ENCODE measurements at regions not wholly inside any gene's neighbourhood (a gene's known extent, or its start where the extent isn't known, plus 50 kb on each side); places are given as distances from the start of the nearest gene placed in this dataset.

- H3K56ac ChIP-seq (ENCODE audit: insufficient read length, low read depth, low read length), result no peak overlapping the region
- H2BK120ac ChIP-seq (ENCODE audit: low read depth, low read length, poor library complexity, severe bottlenecking), result no peak overlapping the region
- no CpG with 5 or more reads among the region's 1 CpG for WGBS (ENCODE audit: extremely low coverage, insufficient read length, low lambda C conversion rate)
- no peaks in the 10 kb centered on the region for H3K36me3 Mint-ChIP-seq (ENCODE audit: insufficient read depth in 1 of 3, low read depth in 3 of 3)
- H3K4me1 Mint-ChIP-seq, result peaks cover 10 to 16% of the 10 kb centered on the region in 2 experiments
- H3K79me2 ChIP-seq (ENCODE audit: insufficient read depth, low read length), result no peaks in the 10 kb centered on the region
- H3K9ac ChIP-seq (ENCODE audit: extremely low read depth, insufficient read length, low read length), result no peak overlapping the region
- no peak overlapping the region for H4K8ac ChIP-seq (replicated peaks; ENCODE audit: insufficient read length, low read depth, low read length)
- H4K5ac ChIP-seq (ENCODE audit: insufficient read length, low read depth, low read length), result no peak overlapping the region
- H3K14ac ChIP-seq (ENCODE audit: insufficient read depth, low read length), result no peak overlapping the region
- H2BK15ac ChIP-seq (ENCODE audit: low read depth, low read length), result no peak overlapping the region
- H3K4me2 ChIP-seq (ENCODE audit: insufficient read depth, insufficient read length, low read length), result no peak overlapping the region
- no peak overlapping the region for H3K4ac ChIP-seq (ENCODE audit: low read depth, low read length)
- no peaks in the 10 kb centered on the region for H3K23me2 ChIP-seq (ENCODE audit: insufficient read length, low read depth, low read length, poor library complexity, severe bottlenecking)
- H3K9me3 ChIP-seq (ENCODE audit: control insufficient read depth, low read depth, low read length), result no peaks in the 10 kb centered on the region
- no peak overlapping the region for H2BK5ac ChIP-seq (ENCODE audit: insufficient read length, low read length)
- H3K27ac ChIP-seq (ENCODE audit: insufficient read length, low read depth, low read length), result no peak overlapping the region
- H3K23ac ChIP-seq (ENCODE audit: insufficient read length, low read depth, low read length), result no peak overlapping the region
- no peak overlapping the region for H2AFZ ChIP-seq (ENCODE audit: low read length)
- no peak overlapping the region for H2AK5ac ChIP-seq (ENCODE audit: insufficient read length, low read length)
- H4K20me1 ChIP-seq (ENCODE audit: control insufficient read depth, insufficient read depth, insufficient read length), result no peaks in the 10 kb centered on the region
- no peaks in the 10 kb centered on the region for H3K79me1 ChIP-seq (ENCODE audit: insufficient read depth, low read depth, low read length, poor library complexity, severe bottlenecking)
- no peak overlapping the region for H3T11ph ChIP-seq (ENCODE audit: low read length)
- H3K18ac ChIP-seq (ENCODE audit: insufficient read length, low read depth, low read length), result no peak overlapping the region
- H3K27me3 Mint-ChIP-seq (ENCODE audit: low read depth), result peaks cover 30% of the 10 kb centered on the region
- H3K4me1 ChIP-seq (ENCODE audit: insufficient read depth, low read length), result no peaks in the 10 kb centered on the region
- no peak for TF ChIP-seq CTCF (conservative IDR thresholded peaks at IDR 0.05)
- no peak overlapping the region for H2BK20ac ChIP-seq (ENCODE audit: low read depth, low read length, poor library complexity, severe bottlenecking)
- no peak overlapping the region for H2BK12ac ChIP-seq (ENCODE audit: insufficient read length, low read depth, low read length)
- H4K91ac ChIP-seq (ENCODE audit: insufficient read length, low read depth, low read length), result no peak overlapping the region
- H3K27ac Mint-ChIP-seq, result no peak overlapping the region
- H3K9me3 Mint-ChIP-seq, result peaks cover 0 to 2% of the 10 kb centered on the region in 2 experiments; a peak in 2 of 5 replicates
- no peak overlapping the region for H3K4me3 Mint-ChIP-seq
- H3K27me3 ChIP-seq (ENCODE audit: insufficient read depth, low read length), result no peaks in the 10 kb centered on the region
- DNase-seq, result no peak
Observed at GRCh38 chr5:10862085-10862484, 101.1 kb upstream of the DAP start.
